Astrocyte of the spinal cord (primary cell): ENCODE measurements at regions not wholly inside any gene's neighbourhood (a gene's known extent, or its start where the extent isn't known, plus 50 kb on each side); places are given as distances from the start of the nearest gene placed in this dataset.
A peak's percentile ranks its signal among the peaks of the same experiment; 100 is the strongest.

ENCODE experiments used
- DNase-seq: peaks from one replicate; pipeline ENCODE4 v3.0.0; 2011; ENCODE audit warnings: low read depth, low spot score
- H3K4me3 ChIP-seq: 2 replicates; pipeline ENCODE4 v1.5.1; 2011; ENCODE audit warnings: low read depth, mild to moderate bottlenecking, low read length, moderate library complexity
- CTCF ChIP-seq: IDR thresholded peaks from 2 replicates; pipeline ENCODE4 v1.5.1; 2012; ENCODE audit warnings: low read depth, mild to moderate bottlenecking, low read length, inconsistent platforms
- in situ Hi-C: cut with HindIII; loops from 2 replicates; pipeline ENCODE4 v1.10.0; 2017; ENCODE audit warnings: low sequenced_read_pairs

- in situ Hi-C loops: no loop called here
- peak; percentile 62 for TF ChIP-seq CTCF
- DNase-seq: peak; percentile 35
- no peak overlapping the region for H3K4me3 ChIP-seq
Observed at GRCh38 chr20:39112178-39112743, 150.1 kb downstream of the DHX35 start.

DNA sequence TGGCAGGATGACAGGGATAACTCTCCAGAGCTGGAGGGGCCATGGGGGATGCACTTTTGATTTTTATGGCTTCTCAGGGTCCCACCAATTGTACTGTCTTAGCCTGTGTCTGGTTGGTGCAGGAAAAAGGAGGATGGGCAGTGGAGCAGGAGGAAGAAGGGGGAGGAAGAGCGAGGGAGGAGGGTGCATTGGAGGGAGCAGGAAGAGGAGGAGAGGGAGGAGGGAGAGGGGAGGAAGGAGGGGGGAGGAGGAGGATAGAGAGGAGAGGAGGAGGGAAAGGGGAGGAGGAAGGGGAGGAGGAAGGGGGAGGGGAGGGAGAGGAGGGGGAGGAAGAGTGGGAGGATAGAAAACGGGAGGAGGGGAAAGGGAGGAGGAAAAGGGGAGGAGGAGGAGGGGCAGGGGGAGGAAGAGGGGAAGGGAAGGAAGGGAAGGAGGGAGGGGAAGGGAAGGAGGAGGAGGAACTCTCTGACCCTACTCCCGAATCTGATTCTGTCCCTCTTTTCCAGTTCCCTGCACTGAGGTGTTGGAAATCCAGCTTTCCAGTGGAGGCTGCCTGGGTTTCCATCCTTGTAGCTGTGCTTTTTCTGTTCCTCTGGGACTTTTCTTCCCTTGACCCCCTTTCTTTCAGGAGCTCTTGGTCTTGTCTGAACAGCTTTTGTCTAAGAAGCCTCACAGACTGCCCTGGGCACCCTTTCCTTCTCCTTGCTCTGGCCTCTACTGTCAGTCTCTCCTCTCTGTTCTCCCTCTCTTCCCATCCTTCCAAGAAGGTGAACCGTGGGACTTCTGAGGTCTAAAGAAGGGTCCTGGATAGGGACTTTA, 149.4 kb downstream of the DHX35 start:
- no peak for DNase-seq
- H3K4me3 ChIP-seq: no peak overlapping the region
- TF ChIP-seq CTCF: no peak
- in situ Hi-C loops: no loop called here

GRCh38 chr20:39110819-39111136, 148.6 kb downstream of the DHX35 start:
- H3K4me3 ChIP-seq: no peak overlapping the region
- no peak for TF ChIP-seq CTCF
- in situ Hi-C loops: no loop called here
- DNase-seq: no peak

GRCh38 chr20:39109933-39110818, 148.0 kb downstream of the DHX35 start:
- H3K4me3 ChIP-seq: no peak overlapping the region
- no peak for DNase-seq
- no peak for TF ChIP-seq CTCF
- in situ Hi-C loops: no loop called here

DNA sequence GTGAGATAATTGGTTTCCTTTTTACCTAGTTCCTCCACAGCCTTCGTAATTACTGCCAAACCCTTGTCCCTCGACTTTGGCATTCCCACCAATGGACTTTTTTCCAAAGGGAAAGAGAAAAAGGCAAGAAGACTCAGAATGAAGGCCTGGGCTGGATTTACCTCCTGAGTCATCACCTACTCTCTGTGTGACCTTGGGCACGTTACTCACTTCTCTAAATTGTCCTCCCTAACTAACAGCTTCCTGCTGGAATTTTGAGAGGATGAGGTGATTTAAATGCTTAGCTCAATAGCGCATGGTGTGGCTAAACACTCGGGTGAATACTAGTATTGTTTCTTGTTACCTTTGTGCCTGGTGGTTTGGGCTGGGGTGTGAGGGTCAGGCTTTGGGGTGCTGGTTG, 146.6 kb downstream of the DHX35 start:
- no peak overlapping the region for H3K4me3 ChIP-seq
- no peak for DNase-seq
- no peak for TF ChIP-seq CTCF
- in situ Hi-C loops: no loop called here

GRCh38 chr20:39107741-39108140, 145.6 kb downstream of the DHX35 start:
- DNase-seq: no peak
- in situ Hi-C loops: no loop called here
- H3K4me3 ChIP-seq: no peak overlapping the region
- no peak for TF ChIP-seq CTCF
